GM11168 (cell line): ENCODE measurements at regions not wholly inside any gene's neighbourhood (a gene's known extent, or its start where the extent isn't known, plus 50 kb on each side); places are given as distances from the start of the nearest gene placed in this dataset.
"Not testable (repeated sequence)": the region's sequence is repeated elsewhere in the genome, so short reads cannot be mapped to it uniquely, and the experiment has no call there.

Experiments used
- in situ Hi-C: fragments of 300-500 bp; cut with MboI; formaldehyde crosslinking; loops from one replicate; pipeline ENCODE4 v1.12.0; 2022; ENCODE audit warnings: low sequenced_read_pairs; ENCODE audit not compliant: unreplicated experiment

- in situ Hi-C loops = no loop called here
Observed at GRCh38 chr20:48049641-48050040, 264.4 kb upstream of the SULF2 start.

GRCh38 chr20:48049171-48049570, 263.9 kb upstream of the SULF2 start:
- in situ Hi-C loops = no loop called here

DNA sequence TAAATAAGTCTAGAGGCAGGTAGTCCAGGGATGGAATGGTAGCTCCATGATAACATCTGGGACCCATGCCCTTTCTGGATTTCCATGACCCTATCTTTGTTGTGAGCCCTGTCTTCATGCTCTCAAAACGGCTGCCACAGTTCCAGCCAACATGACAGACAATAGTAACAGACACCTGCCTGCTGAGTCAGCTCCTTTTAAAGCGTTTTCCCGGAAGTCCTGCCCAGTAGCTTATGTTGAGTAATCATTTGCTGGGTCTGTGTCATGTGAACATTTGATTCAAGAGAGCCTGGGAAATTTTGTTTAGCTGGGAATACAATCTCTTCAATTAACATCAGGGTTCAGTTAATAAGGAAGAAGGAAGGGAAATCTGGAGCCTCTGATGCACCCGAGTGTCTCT, 262.2 kb upstream of the SULF2 start:
- in situ Hi-C loops = no loop called here

DNA sequence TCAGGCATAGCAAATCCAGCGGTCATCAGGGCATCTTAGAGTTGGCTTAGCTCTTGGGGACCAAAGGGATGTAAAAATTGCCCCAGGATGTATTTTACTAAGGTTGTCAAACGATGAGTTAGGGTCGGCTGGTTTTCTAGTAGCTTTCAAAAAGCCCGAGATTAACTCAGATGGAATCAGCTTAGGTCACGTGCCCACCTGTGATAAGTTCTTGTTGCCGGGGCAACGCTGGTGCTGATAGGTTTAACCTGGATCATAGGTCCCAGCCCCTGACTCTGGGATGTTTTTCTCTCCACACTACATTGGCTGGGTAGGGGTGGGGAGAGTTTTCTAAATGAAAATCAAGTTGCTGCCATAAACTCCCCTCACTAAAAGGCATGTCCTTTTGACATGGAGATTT, 257.3 kb upstream of the SULF2 start:
- in situ Hi-C loops = no loop called here

DNA sequence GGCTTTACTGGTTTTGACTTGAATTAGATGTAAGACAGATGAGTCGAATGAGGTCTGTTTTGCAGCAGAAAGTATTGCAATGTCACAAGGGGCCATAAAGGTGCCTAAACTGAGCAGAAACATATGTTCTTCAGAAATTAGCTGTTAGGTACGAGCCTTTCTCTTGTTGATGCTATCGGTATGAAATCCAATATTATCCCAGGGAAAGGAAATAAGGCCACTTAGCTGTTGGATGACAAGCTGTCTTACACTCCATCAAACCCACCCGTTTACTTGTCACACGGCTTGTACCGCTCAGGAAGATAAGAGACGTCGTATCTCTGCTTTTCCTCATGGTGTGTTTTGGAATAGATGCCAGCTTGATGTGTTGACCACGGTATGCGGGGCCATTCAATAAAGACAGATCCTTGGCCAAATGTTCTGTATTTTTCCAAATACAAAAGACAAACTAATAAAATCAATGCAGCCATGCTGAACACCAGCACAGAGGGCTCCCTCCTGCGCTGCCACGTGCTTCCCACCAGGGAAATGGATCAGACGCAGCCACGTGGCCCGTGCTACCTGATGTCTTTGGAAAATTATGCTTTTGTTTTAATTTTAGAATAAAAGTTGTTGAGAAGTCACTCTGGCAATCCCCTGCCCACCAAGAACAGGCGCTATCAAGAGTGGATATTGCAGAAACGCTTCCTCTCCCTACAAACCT, 255.9 kb upstream of the SULF2 start:
- in situ Hi-C loops = no loop called here

- in situ Hi-C loops = no loop called here
Observed at GRCh38 chr20:48040491-48040890, 255.2 kb upstream of the SULF2 start.

DNA sequence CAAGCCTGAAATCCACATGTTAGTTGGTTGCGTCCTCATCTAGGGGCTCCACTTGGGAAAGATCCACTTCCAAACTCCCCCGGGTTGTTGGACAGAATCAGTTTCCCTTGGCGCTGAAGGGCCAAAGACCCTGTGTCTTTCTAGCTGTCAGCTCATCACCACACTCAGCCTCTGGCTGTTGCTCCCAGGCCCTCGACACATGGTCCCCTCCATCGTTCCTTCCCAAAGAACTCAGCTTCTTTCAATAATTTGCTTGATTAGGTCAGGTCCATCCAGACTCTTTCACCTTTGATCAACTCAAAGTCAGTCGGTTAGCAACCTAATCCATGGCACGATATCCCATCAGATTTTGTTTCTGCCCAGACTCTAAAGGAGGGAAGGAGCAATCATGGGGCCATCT, 254.8 kb upstream of the SULF2 start:
- in situ Hi-C loops = no loop called here

DNA sequence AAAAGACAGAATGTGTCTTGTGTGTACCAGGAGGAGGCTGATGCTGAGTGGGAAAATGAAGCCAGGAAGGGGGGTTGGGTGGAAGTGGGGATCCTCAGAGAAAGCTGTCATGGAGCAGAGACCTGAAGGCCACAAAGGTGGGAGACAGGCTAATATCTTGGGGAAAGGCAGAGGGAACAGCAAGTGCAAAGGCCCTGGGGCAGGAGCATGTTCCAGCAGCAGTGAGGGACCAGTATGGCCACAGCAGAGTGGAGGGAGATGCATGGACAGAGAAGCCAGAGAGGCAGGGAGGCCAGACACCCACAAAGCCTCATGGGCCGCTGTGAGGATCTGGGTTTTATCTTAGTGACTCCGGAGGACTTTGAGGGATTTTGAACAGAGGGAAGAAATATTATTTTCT, 254.2 kb upstream of the SULF2 start:
- in situ Hi-C loops = no loop called here

GRCh38 chr20:48038713-48039112, 253.4 kb upstream of the SULF2 start:
- in situ Hi-C loops = no loop called here

DNA sequence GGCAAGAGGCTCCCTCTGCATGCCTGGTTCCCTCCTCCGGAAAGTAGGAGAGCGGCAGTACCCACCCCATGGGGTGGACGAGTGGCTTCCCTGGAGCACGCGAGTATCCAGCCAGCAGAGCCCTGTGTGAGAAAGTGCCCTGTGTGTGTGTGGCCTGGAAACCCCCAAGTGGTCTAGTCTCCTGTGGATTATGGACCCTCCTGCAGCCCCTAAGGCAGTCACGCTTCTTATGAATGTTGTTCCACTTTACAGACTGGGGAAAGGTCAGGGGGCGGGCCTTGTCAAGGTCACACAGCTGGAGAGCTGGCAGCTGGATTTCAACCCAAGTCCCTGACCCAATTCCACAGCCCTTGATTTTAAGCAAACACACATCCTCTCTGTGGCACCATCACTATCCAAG, 252.5 kb upstream of the SULF2 start:
- in situ Hi-C loops = not testable (repeated sequence)

DNA sequence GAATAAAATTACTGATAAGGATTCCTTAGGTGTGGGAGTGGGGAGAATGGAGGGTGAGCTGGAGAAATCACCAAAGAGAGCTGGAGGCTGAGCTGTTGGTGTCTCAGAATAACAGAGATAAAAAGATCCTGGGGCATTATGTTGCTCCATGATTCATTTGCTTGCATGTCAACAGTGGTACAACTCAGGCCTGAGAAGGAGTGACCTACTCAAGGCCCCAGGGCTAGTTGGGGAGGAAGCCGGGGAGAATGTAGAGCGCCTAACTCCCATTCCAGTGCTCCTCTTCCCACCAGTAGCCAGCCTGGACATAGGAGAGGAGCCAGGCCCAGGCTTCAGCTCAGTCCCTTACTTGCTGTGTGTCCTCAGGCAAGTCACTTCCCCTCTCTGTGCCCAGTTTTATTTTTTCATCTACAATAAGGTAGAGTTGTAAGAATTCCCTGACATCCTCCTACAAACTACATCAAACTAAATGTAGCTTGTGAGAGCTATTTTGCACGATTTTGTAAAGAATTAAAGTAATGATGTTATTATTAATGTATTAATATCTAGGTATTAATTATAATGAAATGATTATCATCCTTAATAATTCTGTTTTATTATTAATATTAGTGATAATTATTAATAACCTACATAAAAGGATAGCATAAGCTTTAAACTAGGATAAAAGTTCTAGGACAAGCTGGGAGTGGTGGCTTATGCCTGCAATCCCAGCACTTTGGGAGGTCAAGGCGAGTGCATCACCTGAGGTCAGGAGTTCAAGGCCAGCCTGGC, 250.9 kb upstream of the SULF2 start:
- in situ Hi-C loops = no loop called here

- in situ Hi-C loops = no loop called here
Observed at GRCh38 chr20:48034751-48035150, 249.5 kb upstream of the SULF2 start.

GRCh38 chr20:48033005-48033404, 247.7 kb upstream of the SULF2 start:
- in situ Hi-C loops = not testable (repeated sequence)

- in situ Hi-C loops = no loop called here
Observed at GRCh38 chr20:48031122-48031521, 245.8 kb upstream of the SULF2 start.

DNA sequence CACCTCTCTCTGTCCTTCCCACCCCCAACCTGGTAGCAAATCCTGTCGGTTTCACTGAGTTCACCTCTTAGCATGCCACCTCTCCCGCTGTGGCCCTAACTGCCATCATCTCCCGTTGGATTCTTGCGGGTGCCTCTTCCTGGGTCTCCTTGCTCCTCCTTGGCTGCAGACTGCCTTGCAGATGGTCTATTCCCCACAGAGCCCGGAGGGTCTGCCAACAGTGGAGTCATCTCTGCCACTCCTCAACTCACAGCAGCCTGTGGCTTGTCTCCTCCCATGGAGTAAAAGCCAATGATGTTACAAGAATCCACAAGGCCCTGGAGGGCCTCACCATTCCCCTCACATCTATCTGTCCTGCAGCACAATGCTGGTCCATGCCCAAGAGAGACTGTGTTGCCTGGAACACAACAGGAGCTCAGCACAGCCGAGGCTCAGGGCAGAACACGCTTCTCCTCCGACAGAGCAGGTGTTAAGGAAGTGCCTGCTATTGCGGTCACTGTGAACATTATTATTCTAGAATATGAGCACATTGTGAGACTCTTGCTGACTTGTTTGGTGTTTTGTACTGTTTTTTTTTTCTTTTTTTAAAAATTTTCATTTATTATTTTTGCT, 241.8 kb upstream of the SULF2 start:
- in situ Hi-C loops = no loop called here

DNA sequence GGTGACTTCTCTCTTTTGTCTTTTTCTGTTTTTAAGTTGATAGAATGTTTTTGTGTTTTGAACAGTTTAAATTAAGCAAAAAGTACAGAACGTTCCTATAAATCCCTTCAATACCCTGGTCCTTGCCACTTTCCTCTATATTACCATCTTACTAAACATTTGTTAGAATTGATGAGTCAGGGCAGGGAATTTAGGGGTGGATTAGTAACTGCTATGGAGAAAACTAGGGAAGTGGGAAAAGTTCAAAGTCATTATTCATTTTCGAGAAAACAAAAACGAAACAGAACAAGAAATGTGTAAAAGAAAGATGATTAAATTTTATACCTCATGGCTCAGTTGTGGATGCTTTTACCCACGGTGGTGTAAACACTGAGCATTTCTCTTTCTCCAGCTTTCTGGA, 240.4 kb upstream of the SULF2 start:
- in situ Hi-C loops = no loop called here

- in situ Hi-C loops = no loop called here
Observed at GRCh38 chr20:48025051-48025515, 239.8 kb upstream of the SULF2 start.

- in situ Hi-C loops = no loop called here
Observed at GRCh38 chr20:48024539-48024938, 239.3 kb upstream of the SULF2 start.

GRCh38 chr20:48020696-48021095, 235.4 kb upstream of the SULF2 start:
- in situ Hi-C loops = not testable (repeated sequence)

DNA sequence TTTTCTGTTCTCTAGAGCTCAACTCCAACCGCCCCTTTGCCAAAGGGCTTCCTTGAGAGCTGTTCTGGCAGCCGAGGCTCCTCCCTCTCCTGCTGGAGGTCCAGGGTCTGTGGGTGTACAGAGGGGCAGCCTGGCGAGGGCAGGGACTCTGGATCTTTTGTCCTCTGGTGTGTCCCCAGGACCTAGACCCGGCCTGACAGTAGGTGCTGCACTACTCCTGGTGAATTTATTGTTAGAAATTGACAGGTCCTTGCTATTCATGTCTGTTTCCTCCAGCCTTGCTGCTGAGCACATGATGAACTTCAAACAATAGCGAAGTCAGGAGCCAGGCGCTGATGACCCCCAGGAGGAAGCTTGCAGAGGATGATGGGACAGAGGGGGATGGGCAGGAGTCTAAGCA, 234.7 kb upstream of the SULF2 start:
- in situ Hi-C loops = no loop called here

GRCh38 chr20:48019496-48019895, 234.2 kb upstream of the SULF2 start:
- in situ Hi-C loops = no loop called here
